HL-60 (cell line): ENCODE measurements at regions not wholly inside any gene's neighbourhood (a gene's known extent, or its start where the extent isn't known, plus 50 kb on each side); places are given as distances from the start of the nearest gene placed in this dataset.

ENCODE experiments used
- DNase-seq, 2 experiments: peaks; one replicate each; pipeline ENCODE4 v3.0.0-alpha.2; 2010 to 2020; ENCODE audit warnings: low read depth in 1 of 2, low spot score in 1 of 2
- H3K27ac ChIP-seq: fragments of 250-450 bp; sonication (Bioruptor Pico); replicated peaks from 2 replicates; pipeline ENCODE4 v1.5.1; 2020; ENCODE audit warnings: mild to moderate bottlenecking, moderate library complexity
- H3K27me3 ChIP-seq: fragments of 250-450 bp; sonication (Bioruptor Pico); 2 replicates; pipeline ENCODE4 v1.5.1; 2021; ENCODE audit warnings: mild to moderate bottlenecking, moderate library complexity; ENCODE audit not compliant: insufficient read depth, poor library complexity, severe bottlenecking
- H3K4me3 ChIP-seq: replicated peaks from 2 replicates; pipeline ENCODE4 v1.5.1; 2011; ENCODE audit warnings: mild to moderate bottlenecking, control low read depth, low read length; ENCODE audit not compliant: insufficient read depth
- CTCF ChIP-seq: IDR thresholded peaks from one replicate; pipeline ENCODE4 v1.5.1; 2011; ENCODE audit warnings: low read length, control low read depth, inconsistent platforms; ENCODE audit not compliant: insufficient read depth
- GABPA ChIP-seq: IDR thresholded peaks from 2 replicates; pipeline ENCODE4 v1.6.1; 2012; ENCODE audit warnings: low read depth
- POLR2AphosphoS5 ChIP-seq: IDR thresholded peaks from 2 replicates; pipeline ENCODE4 v1.6.1; 2012; ENCODE audit warnings: low read depth
- SPI1 ChIP-seq: IDR thresholded peaks from 2 replicates; pipeline ENCODE4 v1.6.1; 2012; ENCODE audit warnings: low read depth, mild to moderate bottlenecking, borderline replicate concordance
- TF ChIP-seq, protein P1 (sequence below): IDR thresholded peaks from 2 replicates; pipeline ENCODE4 v1.6.1; 2012; ENCODE audit warnings: low read depth; ENCODE audit not compliant: insufficient replicate concordance

- no peak for TF ChIP-seq CTCF
- TF ChIP-seq SPI1: no peak
- no peak for DNase-seq
- peaks cover 11% of the 10 kb centered on the region for H3K27me3 ChIP-seq
- H3K27ac ChIP-seq: no peak overlapping the region
- H3K4me3 ChIP-seq: no peak overlapping the region
These were observed 385.5 kb downstream of the SEC14L1 start for GRCh38 chr17:77526259-77526711.

DNA sequence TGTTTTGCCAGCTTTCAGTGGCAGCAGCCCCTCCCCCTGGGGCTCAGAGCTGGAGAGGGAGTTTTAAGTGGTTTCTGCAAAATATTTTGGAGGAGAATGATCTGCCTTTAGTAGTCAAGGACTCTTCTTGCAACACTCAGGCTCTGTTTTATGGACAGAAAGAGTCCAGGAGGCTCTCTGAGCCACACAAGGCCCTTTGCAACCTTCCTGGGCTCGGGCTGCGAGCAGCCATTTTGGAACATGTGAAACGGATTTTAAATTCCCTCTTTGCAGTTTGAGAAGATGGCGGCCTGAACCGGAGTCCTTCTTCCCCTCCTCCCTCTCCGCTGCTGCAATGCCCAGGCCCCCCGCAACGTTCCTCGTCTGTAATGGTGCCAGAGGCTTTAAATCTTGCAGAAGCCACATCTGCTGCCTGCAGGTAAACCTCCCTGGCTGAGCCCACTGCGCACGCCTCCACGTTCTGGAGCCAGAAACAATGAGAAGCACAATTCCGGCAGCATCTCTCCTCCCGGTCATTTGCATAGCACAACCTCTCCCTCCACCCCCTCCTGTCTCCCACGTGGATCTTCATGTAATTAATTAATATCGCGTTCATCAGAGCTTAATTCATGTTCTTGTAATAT is 386.1 kb downstream of the SEC14L1 start:
- DNase-seq: no peak

GRCh38 chr17:77527409-77527808 is 386.6 kb downstream of the SEC14L1 start:
- H3K27ac ChIP-seq: no peak overlapping the region
- H3K4me3 ChIP-seq: no peak overlapping the region
- no peak for DNase-seq
- no peak for TF ChIP-seq SPI1
- TF ChIP-seq CTCF: no peak
- TF ChIP-seq, protein P1, sequence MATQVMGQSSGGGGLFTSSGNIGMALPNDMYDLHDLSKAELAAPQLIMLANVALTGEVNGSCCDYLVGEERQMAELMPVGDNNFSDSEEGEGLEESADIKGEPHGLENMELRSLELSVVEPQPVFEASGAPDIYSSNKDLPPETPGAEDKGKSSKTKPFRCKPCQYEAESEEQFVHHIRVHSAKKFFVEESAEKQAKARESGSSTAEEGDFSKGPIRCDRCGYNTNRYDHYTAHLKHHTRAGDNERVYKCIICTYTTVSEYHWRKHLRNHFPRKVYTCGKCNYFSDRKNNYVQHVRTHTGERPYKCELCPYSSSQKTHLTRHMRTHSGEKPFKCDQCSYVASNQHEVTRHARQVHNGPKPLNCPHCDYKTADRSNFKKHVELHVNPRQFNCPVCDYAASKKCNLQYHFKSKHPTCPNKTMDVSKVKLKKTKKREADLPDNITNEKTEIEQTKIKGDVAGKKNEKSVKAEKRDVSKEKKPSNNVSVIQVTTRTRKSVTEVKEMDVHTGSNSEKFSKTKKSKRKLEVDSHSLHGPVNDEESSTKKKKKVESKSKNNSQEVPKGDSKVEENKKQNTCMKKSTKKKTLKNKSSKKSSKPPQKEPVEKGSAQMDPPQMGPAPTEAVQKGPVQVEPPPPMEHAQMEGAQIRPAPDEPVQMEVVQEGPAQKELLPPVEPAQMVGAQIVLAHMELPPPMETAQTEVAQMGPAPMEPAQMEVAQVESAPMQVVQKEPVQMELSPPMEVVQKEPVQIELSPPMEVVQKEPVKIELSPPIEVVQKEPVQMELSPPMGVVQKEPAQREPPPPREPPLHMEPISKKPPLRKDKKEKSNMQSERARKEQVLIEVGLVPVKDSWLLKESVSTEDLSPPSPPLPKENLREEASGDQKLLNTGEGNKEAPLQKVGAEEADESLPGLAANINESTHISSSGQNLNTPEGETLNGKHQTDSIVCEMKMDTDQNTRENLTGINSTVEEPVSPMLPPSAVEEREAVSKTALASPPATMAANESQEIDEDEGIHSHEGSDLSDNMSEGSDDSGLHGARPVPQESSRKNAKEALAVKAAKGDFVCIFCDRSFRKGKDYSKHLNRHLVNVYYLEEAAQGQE: no peak
- TF ChIP-seq GABPA: no peak
- TF ChIP-seq POLR2AphosphoS5: no peak
- H3K27me3 ChIP-seq: peaks cover 11% of the 10 kb centered on the region

More for the DNA sequence above, 386.1 kb downstream of the SEC14L1 start:
- TF ChIP-seq GABPA (no peak), POLR2AphosphoS5 (no peak), CTCF (no peak), SPI1 (no peak)
- TF ChIP-seq, protein P1: no peak
- no peak overlapping the region for H3K27ac ChIP-seq
- H3K4me3 ChIP-seq: no peak overlapping the region
- peaks cover 11% of the 10 kb centered on the region for H3K27me3 ChIP-seq
